HepG2 (cell line): ENCODE measurements at regions not wholly inside any gene's neighbourhood (a gene's known extent, or its start where the extent isn't known, plus 50 kb on each side); places are given as distances from the start of the nearest gene placed in this dataset.

Experiments
- ATAC-seq: fragments of 200-7000 bp; cut with Tn5 transposase; 3 replicates; pipeline ENCODE4 v1.9.1; 2020; ENCODE audit warnings: mild to moderate bottlenecking, moderate library complexity
- BruUV-seq: library from RNA; stranded (reverse); fragments of 400-500 nt; replicated peaks from 2 replicates; lab custom pipeline; 2021; lab: Mats Ljungman, UMichigan
- CTCF ChIA-PET: fragments of 300-600 bp; formaldehyde crosslinking; extraction: SDS; loops from one replicate; lab custom pipeline; 2021; ENCODE audit warnings: low total read pairs, inconsistent platforms, low intra/inter-chr PET ratio; lab: Yijun Ruan, JAX
- POLR2A ChIA-PET: fragments of 350-600 bp; sonication (Branson Sonifier 250); formaldehyde crosslinking; loops from one replicate; lab custom pipeline; 2020; ENCODE audit warnings: antibody characterized with exemption, inconsistent platforms; lab: Yijun Ruan, JAX
- DNase-seq: peaks from one replicate; pipeline ENCODE4 v3.0.0-alpha.2; 2015; ENCODE audit warnings: low spot score
- FAIRE-seq: peaks from 3 replicates; lab custom pipeline; 2011; peaks lifted over from hg19 to GRCh38; lab: Jason Lieb, UNC
- H2AFZ ChIP-seq: one replicate; pipeline ENCODE4 v1.6.1; 2011; ENCODE audit warnings: low read length, inconsistent platforms
- H3K27ac ChIP-seq: fragments of 300-600 bp; 3 replicates; pipeline ENCODE4 v1.8.0; 2011; ENCODE audit warnings: mixed run types, mild to moderate bottlenecking, mixed read lengths, low read length, inconsistent platforms; ENCODE audit not compliant: insufficient read depth; ENCODE audit errors: extremely low read length
- H3K27me3 ChIP-seq, 2 experiments: fragments of 200-600 bp in 1 of 2; 2 replicates in 1 of 2; 3 replicates in 1 of 2; pipeline versions ENCODE4 v1.6.0 to v1.8.0; 2011; ENCODE audit warnings: low read length in 2 of 2, mild to moderate bottlenecking in 2 of 2, moderate library complexity in 2 of 2, inconsistent platforms in 1 of 2; ENCODE audit not compliant: insufficient read depth in 2 of 2, control insufficient read depth in 1 of 2
- H3K36me3 ChIP-seq, 2 experiments: fragments of 200-600 bp in 1 of 2; replicated peaks in 1 of 2; 2 replicates in 1 of 2; 3 replicates in 1 of 2; pipeline versions ENCODE4 v1.5.1 to v1.8.0; 2011; ENCODE audit warnings: low read length in 2 of 2, inconsistent platforms in 1 of 2; ENCODE audit not compliant: insufficient read depth in 2 of 2, control insufficient read depth in 1 of 2
- H3K4me1 ChIP-seq: 2 replicates; pipeline ENCODE4 v1.5.1; 2012; ENCODE audit warnings: low read length, inconsistent platforms; ENCODE audit not compliant: insufficient read depth
- H3K4me2 ChIP-seq: 2 replicates; pipeline ENCODE4 v1.6.0; 2011; ENCODE audit warnings: low read depth, low read length, inconsistent platforms
- H3K4me3 ChIP-seq, 3 experiments: fragments of 200-600 bp in 1 of 3; sonication (generic), shearing (Covaris generic) in 1 of 3; replicated peaks in 1 of 3; 2 replicates each; pipeline ENCODE4 v1.5.1; 2011 to 2016; ENCODE audit warnings: low read length in 3 of 3, inconsistent platforms in 2 of 3, low read depth in 2 of 3, mild to moderate bottlenecking in 2 of 3, control low read depth in 1 of 3, mixed read lengths in 1 of 3; ENCODE audit not compliant: insufficient read depth in 1 of 3
- H3K79me2 ChIP-seq: one replicate; pipeline ENCODE4 v1.6.1; 2011; ENCODE audit warnings: low read length, inconsistent platforms; ENCODE audit not compliant: insufficient read depth
- H3K9ac ChIP-seq: 2 replicates; pipeline ENCODE4 v1.6.0; 2011; ENCODE audit warnings: mild to moderate bottlenecking, low read depth, low read length, inconsistent platforms; ENCODE audit not compliant: insufficient read depth
- H3K9me3 ChIP-seq: 2 replicates; pipeline ENCODE4 v1.5.1; 2012; ENCODE audit warnings: mild to moderate bottlenecking, low read length
- H4K20me1 ChIP-seq: 2 replicates; pipeline ENCODE4 v1.6.0; 2011; ENCODE audit warnings: inconsistent platforms, mild to moderate bottlenecking, low read length, moderate library complexity; ENCODE audit not compliant: insufficient read depth
- CEBPB ChIP-seq: IDR thresholded peaks from 2 replicates; pipeline ENCODE4 v1.6.1; 2011; ENCODE audit warnings: low read depth, low read length, improper control_type of control experiment, borderline replicate concordance
- CTCF ChIP-seq: sonication (generic); formaldehyde crosslinking; IDR thresholded peaks from 2 replicates; pipeline ENCODE4 v1.5.0; 2020; ENCODE audit warnings: mild to moderate bottlenecking, missing genetic modification reagents, moderate library complexity
- FOXA1 ChIP-seq, 2 experiments: fragments of 450-650 bp in 1 of 2; sonication (generic) in 1 of 2; formaldehyde crosslinking in 1 of 2; IDR thresholded peaks; 2 replicates each; pipeline versions ENCODE4 v1.4.0 to v1.6.1; 2016 to 2020; ENCODE audit warnings: missing genetic modification reagents in 1 of 2
- GFI1 ChIP-seq: sonication (generic); formaldehyde crosslinking; IDR thresholded peaks from 2 replicates; pipeline ENCODE4 v1.5.0; 2020; ENCODE audit warnings: missing genetic modification reagents, mild to moderate bottlenecking, borderline replicate concordance
- RFX3 ChIP-seq: IDR thresholded peaks from 2 replicates; pipeline ENCODE4 v1.6.1; 2016; ENCODE audit warnings: missing biosample characterization, missing genetic modification reagents
- STAG1 ChIP-seq: sonication (generic); formaldehyde crosslinking; IDR thresholded peaks from 2 replicates; pipeline ENCODE4 v1.4.0; 2020; ENCODE audit warnings: missing genetic modification reagents
- ZFP1 ChIP-seq: IDR thresholded peaks from 2 replicates; pipeline ENCODE4 v1.6.1; 2016
- ZNF343 ChIP-seq: sonication (generic); formaldehyde crosslinking; IDR thresholded peaks from 2 replicates; pipeline ENCODE4 v1.4.0; 2020; ENCODE audit warnings: mild to moderate bottlenecking, missing genetic modification reagents
- ZNF512B ChIP-seq: sonication (generic); formaldehyde crosslinking; IDR thresholded peaks from 2 replicates; pipeline ENCODE4 v1.5.1; 2020; ENCODE audit warnings: missing genetic modification reagents, mild to moderate bottlenecking, borderline replicate concordance
- ZNF567 ChIP-seq: sonication (generic); formaldehyde crosslinking; IDR thresholded peaks from 2 replicates; pipeline ENCODE4 v1.8.1; 2023; ENCODE audit warnings: mild to moderate bottlenecking, missing genetic modification reagents, borderline replicate concordance
- WGBS: methylation state at CpG from one replicate; pipeline ENCODE4 v1.1.6; 2017; ENCODE audit warnings: low lambda C conversion rate; 5-methylcytosine and 5-hydroxymethylcytosine counted together
- in situ Hi-C: cut with HindIII; loops from 2 replicates; pipeline ENCODE4 v1.10.0; 2017; ENCODE audit warnings: low pct_unique_long_range_greater_than_20kb; ENCODE audit not compliant: extremely low pct_ligation_motif_present
- intact Hi-C: fragments of 100-400 bp; cut with micrococcal nuclease; formaldehyde crosslinking; loops from one replicate; pipeline ENCODE4 v1.10.0; 2022; ENCODE audit not compliant: unreplicated experiment

GRCh38 chr3:66831931-66832330 lies 166.2 kb upstream of the KBTBD8 start (continued):
- TF ChIP-seq RFX3 (CRISPR knock-in tag) = no peak
- no peak for TF ChIP-seq ZNF343
- TF ChIP-seq ZFP1 (CRISPR knock-in tag) = no peak
- no peak for TF ChIP-seq ZNF567 (CRISPR knock-in tag)
- TF ChIP-seq ZNF512B (CRISPR knock-in tag) = no peak

- Histone ChIP-seq H3K79me2 (no peaks in the 10 kb centered on the region), H3K4me1 (no peaks in the 10 kb centered on the region), H3K9ac (no peak overlapping the region), H2AFZ (no peak overlapping the region), H3K4me3 (no peak overlapping the region), H3K36me3 (no peaks in the 10 kb centered on the region), H3K27ac (no peak overlapping the region), H4K20me1 (no peaks in the 10 kb centered on the region), H3K9me3 (no peaks in the 10 kb centered on the region), H3K27me3 (no peaks in the 10 kb centered on the region), H3K4me2 (no peak overlapping the region)
- intact Hi-C loops (no loop called here), in situ Hi-C loops (no loop called here)
- DNase-seq (peak; percentile 13), ATAC-seq (peak; percentile 67), FAIRE-seq (no peak)
- ChIA-PET CTCF (no interaction called here), POLR2A (no interaction called here)
- no TSS peak for BruUV-seq
- TF ChIP-seq CEBPB = peak; percentile 51; the same call in 1 of the 2 replicates
- TF ChIP-seq CTCF = peak; percentile 27
- no peak for TF ChIP-seq GFI1 (CRISPR knock-in tag)
- no peak for TF ChIP-seq FOXA1 (IDR thresholded peaks at IDR 0.05)
- peak; percentile 35; the same call in 1 of the 2 replicates for TF ChIP-seq FOXA1 (CRISPR knock-in tag; IDR thresholded peaks at IDR 0.05)
- TF ChIP-seq STAG1 (CRISPR knock-in tag) = peak; percentile 66
- WGBS = 16% methylated on average over 5 of the region's 5 CpGs
These were observed 161.5 kb upstream of the KBTBD8 start for GRCh38 chr3:66836363-66837152.
